ENCODE measurements at regions not wholly inside any gene's neighbourhood (a gene's known extent, or its start where the extent isn't known, plus 50 kb on each side); places are given as distances from the start of the nearest gene placed in this dataset.
A peak's percentile ranks its signal among the peaks of the same experiment; 100 is the strongest.

DNA sequence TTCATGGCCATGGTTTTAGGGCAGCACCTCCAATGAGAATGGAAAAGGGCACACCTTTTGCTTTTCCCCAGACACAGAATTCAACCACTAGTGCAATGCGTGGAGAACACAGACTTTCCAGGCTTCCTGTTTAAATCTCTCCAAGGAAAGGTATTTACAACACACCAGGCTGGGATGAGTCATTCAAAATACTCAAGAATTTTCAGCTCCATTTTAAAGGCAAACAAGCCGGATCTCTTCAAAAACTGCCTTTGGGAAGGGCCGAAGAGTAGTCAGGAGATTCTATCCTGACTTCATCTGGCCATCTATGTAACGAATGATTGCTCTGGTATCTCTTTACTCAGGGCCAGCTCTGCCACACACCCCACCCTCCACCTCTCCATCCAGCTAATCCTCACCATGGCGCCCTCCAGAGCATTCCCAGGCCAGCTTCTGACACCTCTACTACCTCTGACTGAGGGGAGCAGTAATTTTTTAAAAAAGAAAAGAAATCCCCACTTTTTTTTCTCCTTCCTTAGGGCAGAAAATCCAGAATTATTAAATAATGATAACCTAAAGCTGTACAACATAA is 254.6 kb downstream of the LY86 start:
- DNase-seq = no peak

DNA sequence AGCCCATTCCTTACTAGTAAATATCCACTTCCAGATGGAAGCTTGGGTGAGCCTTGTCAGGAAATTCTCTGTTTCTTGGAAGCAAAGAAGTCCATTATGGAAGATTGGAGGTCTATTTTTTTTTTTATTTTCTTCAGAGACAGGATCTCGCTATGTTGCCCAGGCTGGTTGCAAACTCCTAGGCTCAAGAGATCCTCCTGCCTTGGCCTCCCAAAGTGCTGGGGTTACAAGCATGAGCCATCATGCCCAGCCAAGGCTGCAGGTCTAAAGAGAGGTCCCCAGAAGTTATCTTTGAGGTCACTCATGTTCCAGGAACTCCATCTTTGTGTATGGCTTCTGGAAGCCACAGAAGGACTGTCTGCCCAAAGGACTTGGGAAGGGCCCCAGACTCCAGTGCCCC is 255.3 kb downstream of the LY86 start:
- no peak for DNase-seq

DNA sequence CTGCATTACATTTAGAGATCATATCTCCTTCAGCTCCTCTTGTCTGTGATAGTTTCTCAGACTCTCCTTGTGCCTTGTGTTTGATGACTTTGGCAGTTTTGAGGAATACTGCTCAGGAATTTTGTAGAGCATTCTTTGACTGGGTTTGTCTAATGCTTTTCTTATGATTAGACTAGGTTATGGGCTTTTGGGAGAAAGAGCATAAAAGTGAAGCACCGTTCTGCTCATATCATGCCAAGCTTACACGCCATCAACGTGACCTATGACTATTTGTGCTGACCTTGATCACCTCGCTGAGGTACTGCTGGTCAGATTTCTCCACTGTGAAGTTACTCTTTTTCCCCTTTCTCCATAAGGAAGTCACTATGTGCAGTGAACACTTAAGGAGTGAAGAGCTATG is 256.0 kb downstream of the LY86 start:
- no peak for DNase-seq

DNA sequence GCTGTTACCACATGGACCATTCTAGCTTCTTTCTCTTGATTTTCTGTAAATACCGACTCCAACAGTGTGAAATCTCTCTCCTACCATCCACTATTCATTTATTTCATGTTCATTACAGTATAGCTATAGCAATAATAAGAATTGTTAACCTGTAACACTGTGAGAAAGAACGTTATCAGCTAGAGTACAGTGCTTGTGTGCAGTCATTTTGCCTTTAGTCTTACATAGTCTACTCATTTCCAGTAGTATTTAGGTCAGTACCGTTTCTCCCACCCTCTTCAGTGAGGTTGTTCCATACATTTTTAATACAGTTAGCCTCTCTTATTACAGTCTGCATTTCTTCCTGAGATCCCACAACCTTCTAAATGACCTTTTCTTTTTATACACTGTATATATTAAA is 257.1 kb downstream of the LY86 start:
- DNase-seq = no peak

DNA sequence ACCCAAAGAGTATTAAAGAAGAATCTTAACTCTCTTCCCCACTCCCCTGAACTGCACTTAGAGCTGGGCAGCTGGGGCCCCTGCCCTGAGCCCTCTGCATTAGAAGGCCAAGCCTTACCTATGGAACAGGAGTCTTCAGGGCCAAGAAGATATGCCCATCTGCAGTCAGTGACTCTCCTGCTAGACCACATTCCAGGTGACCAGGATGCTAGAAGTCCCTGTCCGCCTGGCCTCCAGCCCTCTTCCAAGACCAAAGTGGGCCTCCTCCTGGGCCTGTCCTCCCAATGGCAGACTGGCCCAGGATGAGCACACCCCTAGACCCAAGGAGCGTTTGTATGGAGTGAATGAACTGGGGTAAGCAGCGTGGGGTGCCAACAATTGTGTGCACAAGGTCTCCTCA is 259.1 kb downstream of the LY86 start:
- no peak for DNase-seq

DNA sequence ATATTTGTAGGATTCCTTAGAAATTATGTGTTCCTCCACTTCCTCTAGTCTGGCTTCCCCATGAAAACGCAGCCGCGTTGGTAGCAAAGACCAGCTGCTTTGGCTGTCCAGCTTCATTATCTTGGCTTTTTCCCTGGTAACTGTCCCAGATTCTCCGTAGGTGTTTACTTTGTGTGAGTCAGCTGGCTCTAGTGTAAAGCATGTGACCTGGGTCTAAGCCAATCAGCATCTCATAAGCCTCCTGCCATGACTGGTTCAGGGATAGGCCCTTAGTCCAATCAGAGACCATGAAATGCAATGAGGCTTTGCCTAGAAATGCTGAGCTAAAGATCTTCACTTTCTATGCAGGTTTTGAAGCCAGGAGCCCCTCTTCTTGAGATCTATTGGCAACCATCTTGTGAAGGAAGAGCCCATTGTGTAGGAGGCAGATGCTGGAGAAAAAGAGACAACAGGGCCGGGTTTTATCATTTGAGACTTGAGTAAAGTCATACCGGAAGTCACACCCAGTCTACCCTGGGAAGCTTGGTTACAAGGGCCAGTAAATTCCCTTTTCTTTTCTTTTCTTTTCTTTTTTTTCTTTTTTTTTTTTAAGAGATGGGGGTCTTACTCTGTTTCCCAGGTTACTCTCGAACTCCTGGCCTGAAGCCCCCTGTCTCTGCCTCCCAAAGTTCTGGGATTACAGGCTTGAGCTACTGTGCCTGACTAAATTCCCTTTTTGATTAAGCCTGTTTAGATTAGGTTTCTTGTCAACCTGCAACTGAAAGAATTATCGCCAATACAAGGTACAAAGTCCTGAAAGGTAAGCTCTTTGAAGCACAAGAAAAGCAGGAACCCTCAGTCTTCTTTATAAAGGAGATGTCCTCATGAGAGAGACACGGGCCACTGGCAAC is 256.5 kb upstream of the RREB1 start:
- no peak for DNase-seq

DNA sequence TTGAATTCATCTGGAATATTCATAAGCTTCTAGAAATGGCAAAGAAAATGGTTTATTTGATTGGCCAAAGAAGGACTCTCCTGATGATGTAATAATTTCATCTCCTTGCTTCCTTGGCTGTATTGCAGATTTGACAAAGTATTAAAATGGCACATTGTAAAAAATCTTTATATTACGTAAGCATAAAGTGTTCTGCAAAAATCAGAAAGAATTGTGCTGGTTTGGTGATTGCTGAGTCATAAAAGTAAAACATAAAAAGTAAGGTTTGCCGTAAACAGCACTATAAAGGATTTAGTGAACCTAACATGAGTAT is 255.9 kb upstream of the RREB1 start:
- DNase-seq = no peak

DNA sequence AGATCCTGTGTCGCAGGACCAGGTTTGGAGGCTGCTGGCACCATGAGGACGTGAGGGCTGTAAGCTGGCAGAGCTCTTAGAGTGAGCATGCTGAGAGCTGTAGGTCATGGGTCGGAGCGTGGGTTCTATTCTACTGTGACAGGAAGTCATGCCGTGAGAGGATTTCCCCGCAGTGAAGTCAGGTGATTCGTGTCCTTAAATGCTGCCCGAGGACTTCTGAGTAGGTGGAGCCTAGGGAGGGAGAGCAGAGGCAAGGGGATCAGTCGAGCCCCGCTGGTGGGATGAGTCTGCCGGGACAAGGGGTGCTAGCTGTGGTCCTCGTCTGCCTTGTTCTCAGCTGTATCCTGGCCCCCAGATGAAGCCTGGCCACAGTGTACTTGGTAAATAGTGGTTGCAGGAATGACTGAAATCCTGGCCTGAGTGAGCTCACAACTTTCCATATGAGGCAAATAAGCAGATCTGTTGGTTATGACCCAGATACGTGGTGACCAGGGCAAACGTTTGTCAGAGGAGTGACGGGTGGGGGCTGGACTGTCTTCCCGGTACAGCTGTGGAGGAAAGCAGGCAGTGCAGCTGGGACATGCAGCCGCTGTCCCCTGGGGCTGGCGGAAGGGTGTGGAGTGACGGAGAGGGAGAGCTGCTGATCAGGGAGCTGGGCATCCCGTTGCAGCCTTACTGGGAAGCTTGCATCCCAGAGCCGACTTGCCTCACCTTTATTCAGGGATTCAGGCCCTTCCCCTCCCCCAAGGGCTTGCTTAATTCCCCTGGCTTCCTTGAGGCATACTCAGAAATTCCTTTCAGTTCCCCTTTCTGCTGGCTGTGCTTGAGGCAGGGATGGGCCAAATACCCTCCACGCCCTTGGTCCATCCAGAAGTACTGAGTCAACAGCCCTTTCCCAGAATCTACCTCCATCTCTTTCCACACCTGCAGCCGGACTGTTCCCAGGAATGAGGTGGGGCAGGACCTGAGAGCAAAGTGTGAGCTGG is 250.9 kb upstream of the RREB1 start:
- peak; percentile 80 for DNase-seq

DNA sequence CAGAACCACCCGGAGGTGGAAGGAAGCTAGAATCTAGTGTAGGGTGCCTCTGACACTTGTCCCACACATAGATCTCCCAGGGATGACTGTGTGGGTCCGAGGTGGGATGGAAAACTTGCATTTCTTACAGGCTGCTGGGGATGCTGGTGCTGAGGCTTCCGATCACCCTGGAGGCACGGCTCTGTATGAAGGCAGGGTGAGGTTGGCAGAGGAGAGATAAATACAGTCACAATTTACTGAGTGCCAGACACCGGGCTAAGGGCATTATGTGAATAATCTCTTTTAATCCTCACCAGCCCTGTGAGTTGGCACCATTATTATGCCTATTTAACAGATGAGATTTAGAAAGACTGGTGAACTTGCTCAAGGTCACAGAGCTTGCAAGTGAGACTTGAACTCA is 250.2 kb upstream of the RREB1 start:
- no peak for DNase-seq

DNA sequence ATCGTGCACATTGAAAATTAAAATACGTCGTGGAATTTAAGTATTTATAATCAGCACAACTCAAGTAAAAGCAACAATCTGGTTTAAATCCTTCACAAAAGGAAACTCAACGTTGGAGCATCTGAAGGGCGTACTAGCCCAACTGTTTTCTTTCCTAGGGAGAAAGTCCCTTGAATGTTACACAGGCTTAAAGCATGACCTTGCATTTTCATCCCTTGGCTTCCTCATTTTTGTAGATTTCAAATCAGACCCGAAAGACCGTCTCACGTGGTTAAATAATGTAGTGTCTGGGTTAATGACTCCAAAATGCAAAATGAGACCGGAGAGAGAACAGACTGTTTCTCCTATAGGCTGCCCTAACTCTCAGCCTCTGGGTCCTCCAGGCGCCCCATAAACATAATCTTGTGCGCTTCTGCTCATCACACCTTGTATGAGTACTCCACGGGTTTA is 249.2 kb upstream of the RREB1 start:
- DNase-seq = no peak

DNA sequence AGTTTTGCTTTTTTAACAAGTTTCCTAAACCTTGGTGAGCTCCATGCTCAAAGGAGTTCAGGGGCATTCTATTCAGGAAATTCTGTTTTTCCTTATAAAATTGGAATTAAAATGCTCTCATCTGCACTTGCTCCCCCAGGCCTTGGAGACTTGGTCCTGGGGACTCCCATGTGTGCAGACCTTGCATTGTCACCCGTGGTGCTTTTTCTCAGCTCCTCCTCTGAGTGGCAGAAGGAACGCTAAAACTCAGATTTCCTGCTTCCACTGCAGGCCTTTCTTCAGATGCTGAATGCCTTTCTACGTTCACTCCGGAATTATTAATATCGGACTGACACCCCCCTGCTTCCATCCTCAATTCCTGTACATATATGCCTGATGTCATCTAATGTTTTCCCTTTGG is 248.7 kb upstream of the RREB1 start:
- DNase-seq = no peak

DNA sequence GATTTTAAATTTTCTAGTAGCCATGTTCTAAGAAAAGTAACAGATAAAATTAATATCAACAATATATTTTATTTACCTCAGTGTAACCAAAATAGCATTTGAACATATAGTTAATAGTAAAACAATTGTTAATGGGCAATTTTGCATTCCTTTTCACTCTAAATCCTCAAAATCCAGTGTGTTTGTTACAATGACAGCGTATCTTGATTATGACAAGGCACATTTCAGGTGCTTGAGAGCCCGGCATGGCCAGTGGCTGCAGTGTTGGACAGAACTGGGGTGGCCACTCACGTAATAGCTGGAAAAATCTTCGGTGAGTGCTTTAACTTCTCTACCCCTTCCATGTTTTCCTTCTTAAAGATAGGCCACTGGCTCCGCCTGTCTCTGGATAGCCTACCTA is 248.0 kb upstream of the RREB1 start:
- no peak for DNase-seq

DNA sequence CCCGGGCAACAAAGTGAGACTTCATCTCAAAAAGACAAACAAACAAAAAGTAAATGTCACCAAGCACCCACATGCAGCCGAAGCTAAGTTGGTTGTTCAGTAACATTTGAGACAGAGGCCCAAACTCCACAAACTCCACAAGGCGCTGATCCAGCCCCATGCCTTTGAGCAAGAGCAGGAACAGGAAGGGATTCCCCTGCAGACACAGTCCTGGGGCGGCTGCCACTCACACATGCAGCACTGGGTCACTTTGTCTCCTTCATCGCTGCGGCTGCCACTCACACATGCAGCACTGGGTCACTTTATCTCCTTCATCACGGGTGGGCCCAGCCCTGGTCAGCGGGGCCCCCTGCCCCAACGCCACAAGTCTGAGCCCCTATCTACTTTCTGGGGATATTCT is 246.9 kb upstream of the RREB1 start:
- no peak for DNase-seq

DNA sequence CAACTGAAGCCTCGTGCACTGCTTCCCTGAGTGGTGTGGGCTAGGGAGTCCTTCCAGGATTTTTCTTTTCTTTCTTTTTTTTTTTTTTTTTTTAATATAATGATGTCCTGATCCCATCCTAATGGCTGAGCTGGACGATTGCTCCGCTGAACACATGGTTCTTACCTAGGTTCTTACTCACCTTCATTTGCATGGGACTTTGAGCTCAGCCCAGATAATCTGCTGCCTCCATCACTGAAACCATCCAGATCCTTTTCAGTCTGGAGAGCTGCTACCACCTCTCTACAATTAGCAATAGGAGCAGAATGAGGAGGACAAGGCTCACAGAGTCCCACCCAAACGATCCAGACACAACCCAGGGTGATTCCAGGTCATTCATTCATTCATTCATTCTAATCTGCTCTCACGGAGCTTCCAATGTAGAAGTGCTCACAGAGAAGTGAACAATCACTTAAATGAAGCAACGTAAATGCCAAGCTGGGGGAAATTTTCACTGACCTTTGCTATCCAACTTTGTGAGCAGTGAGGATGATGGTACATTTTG is 246.3 kb upstream of the RREB1 start:
- DNase-seq = no peak

DNA sequence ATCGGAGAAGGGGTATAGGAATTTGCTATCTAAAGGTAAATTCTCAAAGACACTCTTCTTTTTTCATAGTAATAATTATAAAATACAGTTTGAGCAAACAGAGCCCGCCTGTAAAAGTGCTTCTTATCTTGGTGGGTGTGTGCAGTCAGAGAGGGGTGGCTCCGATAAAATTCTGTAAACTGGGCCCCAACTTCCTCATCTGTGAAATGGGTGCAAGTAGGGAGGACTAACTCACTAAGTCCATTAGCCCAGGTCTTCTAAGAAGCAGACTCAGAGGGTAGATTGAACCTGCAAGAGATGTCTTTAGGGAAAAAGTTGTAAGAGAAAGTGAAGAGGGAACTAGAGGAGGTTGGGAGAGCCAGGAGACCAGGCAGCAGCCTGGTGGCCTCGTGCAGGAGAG is 245.8 kb upstream of the RREB1 start:
- DNase-seq = no peak

DNA sequence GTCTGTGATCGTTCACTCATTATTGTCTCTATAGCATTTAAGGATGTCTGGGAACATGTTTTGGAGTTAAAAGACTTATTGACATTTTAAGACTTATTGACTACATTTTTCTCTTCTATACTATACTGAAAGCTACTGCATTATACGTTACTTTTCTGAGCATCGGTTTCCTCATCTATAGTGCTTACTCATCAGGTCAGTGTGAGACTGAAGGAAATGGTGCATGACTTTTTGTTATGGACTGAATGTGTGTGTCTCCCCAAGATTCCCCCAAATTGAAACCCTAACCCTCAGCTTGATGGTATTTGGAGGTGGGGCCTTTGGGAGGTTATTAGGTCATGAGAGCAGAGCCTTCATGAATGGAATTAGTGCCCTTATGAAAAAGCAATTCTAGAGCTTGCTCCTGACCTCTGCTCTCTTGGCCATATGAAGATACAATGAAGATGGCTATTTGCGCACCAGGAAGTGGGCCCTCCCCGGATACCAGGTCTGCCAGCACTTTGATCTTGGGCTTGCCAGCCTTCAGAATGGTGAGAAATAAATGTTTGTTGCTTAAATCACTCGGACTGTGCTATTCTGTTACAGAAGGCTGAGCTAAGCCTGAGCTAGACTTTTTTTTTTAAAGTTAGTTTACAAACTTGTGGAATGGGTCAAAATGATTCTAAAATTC is 243.7 kb upstream of the RREB1 start:
- no peak for DNase-seq

DNA sequence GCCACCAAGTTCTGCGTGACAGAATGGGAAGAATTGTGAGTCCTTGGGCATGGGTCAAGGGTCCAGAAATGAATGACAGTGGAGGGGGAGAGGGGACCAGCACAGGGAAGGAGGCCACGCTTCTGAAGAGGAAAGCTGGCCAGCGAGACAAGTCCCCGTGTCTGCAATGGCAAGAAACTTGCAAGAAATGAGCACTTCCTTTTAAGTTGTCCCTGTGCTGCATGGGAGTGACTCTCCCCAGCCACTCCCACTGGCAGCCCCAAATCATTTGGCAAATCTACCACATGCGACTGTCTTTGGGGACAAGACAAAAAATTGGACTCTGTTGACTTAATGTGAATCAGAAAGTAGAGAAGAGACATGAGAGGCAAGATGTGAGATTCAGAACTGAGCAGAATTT is 242.2 kb upstream of the RREB1 start:
- DNase-seq = no peak

DNA sequence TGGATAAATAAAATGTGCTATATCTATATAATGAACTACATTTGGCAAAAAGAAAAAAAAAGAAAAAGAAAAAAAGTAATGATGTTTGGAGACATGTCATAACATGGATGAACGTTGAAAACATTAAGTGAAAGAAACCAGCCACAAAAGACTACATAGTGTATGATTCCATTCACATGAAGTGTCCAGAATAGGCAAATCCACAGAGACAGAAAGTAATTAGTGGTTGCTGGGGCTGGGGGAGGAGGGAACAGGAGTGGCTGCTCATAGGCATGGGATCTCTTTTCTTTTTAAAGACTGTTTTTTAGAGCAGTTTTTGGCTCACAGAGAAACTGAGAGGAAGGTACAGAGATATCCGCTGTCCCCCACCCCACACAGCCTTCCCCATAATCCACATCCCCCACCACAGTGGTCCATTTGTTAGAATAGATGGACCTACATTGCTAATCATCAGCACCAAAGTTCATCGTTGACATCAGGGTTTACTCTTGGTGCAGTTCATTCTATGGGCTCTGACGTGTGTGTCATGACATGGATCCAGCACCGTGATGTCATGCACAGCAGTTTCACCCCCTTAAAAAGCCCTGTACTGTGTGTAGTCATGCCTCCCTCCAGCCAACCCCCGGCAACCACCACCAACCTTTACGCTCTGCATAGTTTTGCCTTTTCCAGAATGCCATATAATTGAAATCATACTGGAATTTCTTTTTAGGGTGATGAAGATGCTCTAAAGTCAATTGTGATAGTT is 240.9 kb upstream of the RREB1 start:
- no peak for DNase-seq

DNA sequence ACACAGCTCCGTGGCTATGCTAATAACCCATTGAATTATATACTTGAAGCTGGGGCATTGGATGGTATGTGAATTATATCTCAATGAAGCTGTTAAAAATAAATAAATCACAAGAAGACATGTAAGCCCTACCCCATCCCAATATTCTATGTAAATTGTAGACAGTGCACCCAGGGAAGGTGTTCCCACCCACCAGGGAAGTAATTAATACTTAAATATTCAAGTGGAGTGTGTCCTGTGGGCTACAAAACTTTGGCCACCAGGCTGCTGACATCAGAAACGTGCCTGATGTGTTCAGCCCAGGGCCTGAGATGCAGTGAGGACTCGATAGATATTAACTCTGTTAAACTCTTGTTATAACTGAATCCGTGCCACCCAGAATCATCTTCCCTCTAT is 240.4 kb upstream of the RREB1 start:
- no peak for DNase-seq

DNA sequence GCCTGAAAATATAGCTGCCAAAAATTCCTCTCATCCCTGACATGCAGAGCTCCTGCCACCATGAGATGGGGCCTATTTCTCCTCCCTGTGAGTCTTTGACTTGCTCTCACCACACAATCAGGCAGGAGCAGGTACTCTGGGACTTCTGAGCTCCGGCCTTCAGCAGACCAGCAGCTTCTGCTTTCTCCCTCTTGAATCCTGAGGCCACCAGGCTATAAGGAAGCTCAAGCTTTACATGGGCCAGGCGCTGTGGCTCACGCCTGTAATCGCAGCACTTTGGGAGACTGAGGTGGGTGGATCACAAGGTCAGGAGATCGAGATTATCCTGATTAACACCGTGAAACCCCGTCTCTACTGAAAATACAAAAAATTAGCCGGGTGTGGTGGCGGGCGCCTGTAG is 238.7 kb upstream of the RREB1 start:
- DNase-seq = no peak

DNA sequence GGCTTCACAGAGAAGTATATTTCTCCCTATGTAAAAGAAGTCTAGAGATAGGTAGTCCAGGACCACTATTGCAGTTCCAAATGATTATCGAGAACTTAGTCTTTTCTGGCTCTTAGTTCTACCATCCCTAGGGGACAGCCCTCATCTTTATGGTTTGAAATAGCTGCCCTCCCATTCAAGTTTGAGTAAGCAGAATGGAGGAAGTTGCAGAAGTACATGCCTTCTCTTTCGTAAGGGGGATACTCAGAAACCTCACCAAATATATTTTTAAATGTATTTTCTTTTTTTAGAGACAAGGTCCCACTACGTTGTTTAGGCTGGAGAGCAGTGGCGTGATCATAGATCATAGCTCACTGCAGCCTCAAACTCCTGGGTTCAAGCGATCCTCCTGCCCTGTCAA is 236.8 kb upstream of the RREB1 start:
- no peak for DNase-seq
